ENCODE measurements at regions not wholly inside any gene's neighbourhood (a gene's known extent, or its start where the extent isn't known, plus 50 kb on each side); places are given as distances from the start of the nearest gene placed in this dataset.

GRCh38 chr3:72238010-72238691, 453.2 kb upstream of the PROK2 start:
- H3K4me2 ChIP-seq = no peak overlapping the region
- H3K4me1 ChIP-seq (ENCODE audit: control insufficient read depth in 1 of 2, insufficient read depth in 2 of 2, low read depth in 1 of 2, low read length in 1 of 2) = peaks cover 0 to 8% of the 10 kb centered on the region in 2 experiments; a peak in 1 of 4 replicates
- no peak overlapping the region for H3K4me3 ChIP-seq (ENCODE audit: low read depth in 2 of 2, low read length in 1 of 2)
- peaks cover 6% of the 10 kb centered on the region; the same call in 1 of the 2 replicates for H3K27me3 ChIP-seq (ENCODE audit: insufficient read depth)
- no peaks in the 10 kb centered on the region for H4K20me1 ChIP-seq (ENCODE audit: insufficient read depth)
- H3K9me3 ChIP-seq = no peaks in the 10 kb centered on the region
- peak overlapping the region in 1 of 2 experiments; percentile 53; a peak in 2 of 4 replicates for H3K27ac ChIP-seq (ENCODE audit: low read depth in 2 of 2, low read length in 1 of 2)
- WGBS (ENCODE audit: low lambda C conversion rate) = 42% methylated on average over 6 of the region's 7 CpGs
- H2AFZ ChIP-seq (ENCODE audit: low read depth) = no peak overlapping the region
- no peak overlapping the region for H3K9ac ChIP-seq
- no peaks in the 10 kb centered on the region for H3K36me3 ChIP-seq (replicated peaks in 1 of 2; ENCODE audit: control insufficient read depth in 1 of 2, insufficient read depth in 2 of 2, low read length in 1 of 2)
- CTCF ChIA-PET = interaction anchor here (0.8 kb wide), 1 partner anchor 14 kb away, joined by 3 read pairs; no protein-coding TSS in a partner anchor
- no peaks in the 10 kb centered on the region for H3K9me2 ChIP-seq
- H3K79me2 ChIP-seq (ENCODE audit: insufficient read depth) = no peaks in the 10 kb centered on the region
- no peak for DNase-seq
- POLR2A ChIA-PET = no interaction called here
- H3F3A ChIP-seq (replicated peaks; ENCODE audit: insufficient read depth) = no peaks in the 10 kb centered on the region
- TF ChIP-seq GABPA (IDR thresholded peaks at IDR 0.05; ENCODE audit: low read depth) (no peak), CTCF (IDR thresholded peaks at IDR 0.05) (no peak), USF1 (IDR thresholded peaks at IDR 0.05; ENCODE audit: borderline replicate concordance, low read depth) (no peak), RAD21 (IDR thresholded peaks at IDR 0.05; ENCODE audit: low read length) (no peak), GATA2 (CRISPR knock-in tag; IDR thresholded peaks at IDR 0.05) (no peak), SMC3 (IDR thresholded peaks at IDR 0.05; ENCODE audit: low read depth, low read length) (no peak), MEF2A (IDR thresholded peaks at IDR 0.05; ENCODE audit: borderline replicate concordance, low read depth) (no peak), RCOR1 (IDR thresholded peaks at IDR 0.05; ENCODE audit: low read length) (no peak), TCF12 (IDR thresholded peaks at IDR 0.05) (peak; percentile 90), PBX3 (IDR thresholded peaks at IDR 0.05) (peak; percentile 60; the same call in 1 of the 2 replicates), NFIC (IDR thresholded peaks at IDR 0.05; ENCODE audit: borderline replicate concordance) (peak; percentile 30; the same call in 1 of the 2 replicates), FOXJ3 (CRISPR knock-in tag; IDR thresholded peaks at IDR 0.05) (no peak), CHD2 (IDR thresholded peaks at IDR 0.05; ENCODE audit: low read length, partially characterized antibody) (no peak), REST (IDR thresholded peaks at IDR 0.05; ENCODE audit: low read depth, low read length) (no peak), EZH2phosphoT487 (IDR thresholded peaks at IDR 0.05; ENCODE audit: borderline replicate concordance, low read depth) (no peak), IRF3 (IDR thresholded peaks at IDR 0.05; ENCODE audit: low read depth, low read length) (no peak), MAX (IDR thresholded peaks at IDR 0.05; ENCODE audit: low read depth) (no peak), RXRA (IDR thresholded peaks at IDR 0.05; ENCODE audit: borderline replicate concordance, low read depth) (no peak), FOSL2 (IDR thresholded peaks at IDR 0.05; ENCODE audit: borderline replicate concordance, low read depth) (no peak), TEAD4 (IDR thresholded peaks at IDR 0.05; ENCODE audit: borderline replicate concordance, insufficient read depth) (no peak), ELF1 (IDR thresholded peaks at IDR 0.05) (no peak), NRF1 (IDR thresholded peaks at IDR 0.05; ENCODE audit: low read depth, low read length) (no peak), RFX5 (IDR thresholded peaks at IDR 0.05; ENCODE audit: low read length) (no peak), USF2 (IDR thresholded peaks at IDR 0.05; ENCODE audit: borderline replicate concordance, low read depth, low read length) (no peak)
